H9 (cell line): ENCODE measurements at regions not wholly inside any gene's neighbourhood (a gene's known extent, or its start where the extent isn't known, plus 50 kb on each side); places are given as distances from the start of the nearest gene placed in this dataset.

Source experiments
- DNase-seq: peaks from one replicate; pipeline ENCODE4 v3.0.0-alpha.2; 2017
- H2AFZ ChIP-seq: one replicate; pipeline ENCODE4 v1.6.1; 2013; ENCODE audit warnings: mild to moderate bottlenecking, low read length, control low read depth, moderate library complexity
- H2AK5ac ChIP-seq: 2 replicates; pipeline ENCODE4 v1.6.1; 2013; ENCODE audit warnings: low read length, control low read depth, mixed read lengths; ENCODE audit not compliant: insufficient read length
- H2BK120ac ChIP-seq: one replicate; pipeline ENCODE4 v1.6.1; 2013; ENCODE audit warnings: low read depth, mild to moderate bottlenecking, low read length, control low read depth, inconsistent platforms; ENCODE audit not compliant: poor library complexity, severe bottlenecking
- H2BK12ac ChIP-seq: 2 replicates; pipeline ENCODE4 v1.6.1; 2013; ENCODE audit warnings: low read length, control low read depth, mixed read lengths, low read depth; ENCODE audit not compliant: insufficient read length
- H2BK15ac ChIP-seq: 2 replicates; pipeline ENCODE4 v1.6.1; 2013; ENCODE audit warnings: low read depth, low read length, control low read depth
- H2BK20ac ChIP-seq: one replicate; pipeline ENCODE4 v1.6.1; 2013; ENCODE audit warnings: low read depth, mild to moderate bottlenecking, low read length, control low read depth, inconsistent platforms; ENCODE audit not compliant: poor library complexity, severe bottlenecking
- H2BK5ac ChIP-seq: 2 replicates; pipeline ENCODE4 v1.6.1; 2013; ENCODE audit warnings: low read length, control low read depth, mixed read lengths; ENCODE audit not compliant: insufficient read length
- H3K14ac ChIP-seq: 2 replicates; pipeline ENCODE4 v1.6.1; 2013; ENCODE audit warnings: low read length, control low read depth; ENCODE audit not compliant: insufficient read depth
- H3K18ac ChIP-seq: 2 replicates; pipeline ENCODE4 v1.6.1; 2013; ENCODE audit warnings: low read depth, mild to moderate bottlenecking, mixed read lengths, low read length, control low read depth; ENCODE audit not compliant: insufficient read length
- H3K23ac ChIP-seq: 2 replicates; pipeline ENCODE4 v1.6.1; 2013; ENCODE audit warnings: low read length, control low read depth, mixed read lengths, low read depth; ENCODE audit not compliant: insufficient read length
- H3K23me2 ChIP-seq: 2 replicates; pipeline ENCODE4 v1.6.1; 2013; ENCODE audit warnings: low read depth, mild to moderate bottlenecking, mixed read lengths, low read length, control low read depth; ENCODE audit not compliant: insufficient read length, poor library complexity, severe bottlenecking
- H3K27ac ChIP-seq: 2 replicates; pipeline ENCODE4 v1.5.1; 2013; ENCODE audit warnings: low read length, control low read depth, mixed read lengths, low read depth; ENCODE audit not compliant: insufficient read length
- H3K27me3 ChIP-seq: 2 replicates; pipeline ENCODE4 v1.6.1; 2013; ENCODE audit warnings: low read length, control low read depth, inconsistent platforms; ENCODE audit not compliant: insufficient read depth
- H3K4ac ChIP-seq: 2 replicates; pipeline ENCODE4 v1.6.1; 2013; ENCODE audit warnings: low read depth, mild to moderate bottlenecking, control low read depth, inconsistent platforms, low read length, moderate library complexity
- H3K4me1 ChIP-seq: 2 replicates; pipeline ENCODE4 v1.6.1; 2013; ENCODE audit warnings: low read length, control low read depth, inconsistent platforms; ENCODE audit not compliant: insufficient read depth
- H3K4me2 ChIP-seq: 2 replicates; pipeline ENCODE4 v1.6.1; 2013; ENCODE audit warnings: low read length, control low read depth, mixed read lengths; ENCODE audit not compliant: insufficient read length, insufficient read depth
- H3K56ac ChIP-seq: 2 replicates; pipeline ENCODE4 v1.6.1; 2013; ENCODE audit warnings: low read depth, mild to moderate bottlenecking, mixed read lengths, low read length, control low read depth; ENCODE audit not compliant: insufficient read length
- H3K79me1 ChIP-seq: 2 replicates; pipeline ENCODE4 v1.6.1; 2013; ENCODE audit warnings: low read depth, mild to moderate bottlenecking, moderate library complexity, low read length, control low read depth, inconsistent platforms; ENCODE audit not compliant: insufficient read depth, poor library complexity, severe bottlenecking
- H3K79me2 ChIP-seq: 2 replicates; pipeline ENCODE4 v1.6.1; 2013; ENCODE audit warnings: low read length, control low read depth, inconsistent platforms; ENCODE audit not compliant: insufficient read depth
- H3K9ac ChIP-seq: 2 replicates; pipeline ENCODE4 v1.6.1; 2013; ENCODE audit warnings: low read length, control low read depth, mixed read lengths; ENCODE audit not compliant: insufficient read length; ENCODE audit errors: extremely low read depth
- H3K9me3 ChIP-seq: one replicate; pipeline ENCODE4 v1.6.1; 2013; ENCODE audit warnings: low read depth, low read length, inconsistent platforms; ENCODE audit not compliant: control insufficient read depth
- H3T11ph ChIP-seq: one replicate; pipeline ENCODE4 v1.6.1; 2013; ENCODE audit warnings: mild to moderate bottlenecking, low read length, control low read depth, inconsistent platforms
- H4K20me1 ChIP-seq: one replicate; pipeline ENCODE4 v1.6.1; 2013; ENCODE audit not compliant: control insufficient read depth, insufficient read length, insufficient read depth
- H4K5ac ChIP-seq: 2 replicates; pipeline ENCODE4 v1.6.1; 2013; ENCODE audit warnings: low read depth, mild to moderate bottlenecking, mixed read lengths, low read length, control low read depth; ENCODE audit not compliant: insufficient read length
- H4K8ac ChIP-seq: replicated peaks from 2 replicates; pipeline ENCODE4 v1.6.1; 2013; ENCODE audit warnings: low read length, control low read depth, mixed read lengths, low read depth; ENCODE audit not compliant: insufficient read length
- H4K91ac ChIP-seq: 2 replicates; pipeline ENCODE4 v1.6.1; 2013; ENCODE audit warnings: low read depth, mild to moderate bottlenecking, moderate library complexity, mixed read lengths, low read length, control low read depth; ENCODE audit not compliant: insufficient read length
- H3K27ac Mint-ChIP-seq, 3 experiments: 2 replicates in 2 of 3; 3 replicates in 1 of 3; pipeline ENCODE4 v1.8.0; 2020 to 2021; ENCODE audit warnings: mixed read lengths in 3 of 3, mild to moderate bottlenecking in 1 of 3, moderate library complexity in 1 of 3
- H3K27me3 Mint-ChIP-seq: 2 replicates; pipeline ENCODE4 v1.8.0; 2021; ENCODE audit warnings: low read depth, mild to moderate bottlenecking, moderate library complexity, mixed read lengths
- H3K36me3 Mint-ChIP-seq, 3 experiments: 2 replicates in 2 of 3; 3 replicates in 1 of 3; pipeline ENCODE4 v1.8.0; 2020 to 2021; ENCODE audit warnings: low read depth in 3 of 3, mixed read lengths in 3 of 3; ENCODE audit not compliant: insufficient read depth in 1 of 3
- H3K4me1 Mint-ChIP-seq, 2 experiments: 2 replicates each; pipeline ENCODE4 v1.8.0; 2020; ENCODE audit warnings: mixed read lengths in 2 of 2
- H3K4me3 Mint-ChIP-seq, 2 experiments: 2 replicates in 1 of 2; 3 replicates in 1 of 2; pipeline ENCODE4 v1.8.0; 2020 to 2021; ENCODE audit warnings: mild to moderate bottlenecking in 2 of 2, mixed read lengths in 2 of 2, moderate library complexity in 1 of 2
- H3K9me3 Mint-ChIP-seq, 2 experiments: 2 replicates in 1 of 2; 3 replicates in 1 of 2; pipeline ENCODE4 v1.8.0; 2020; ENCODE audit warnings: mild to moderate bottlenecking in 2 of 2, mixed read lengths in 2 of 2, moderate library complexity in 1 of 2
- CTCF ChIP-seq: fragments of 200-600 bp; sonication (generic); conservative IDR thresholded peaks from 3 replicates; pipeline ENCODE4 v1.8.0; 2021; ENCODE audit warnings: antibody characterized with exemption, mild to moderate bottlenecking
- WGBS: extraction: QIAGEN DNeasy Blood & Tissue Kit; methylation state at CpG from one replicate; pipeline ENCODE4 v1.1.7; 2013; ENCODE audit warnings: missing lambda C conversion rate, low lambda C conversion rate, mixed read lengths; ENCODE audit not compliant: insufficient read length; ENCODE audit errors: extremely low coverage; 5-methylcytosine and 5-hydroxymethylcytosine counted together

- no peak for TF ChIP-seq CTCF
- H3K36me3 Mint-ChIP-seq: no peaks in the 10 kb centered on the region; a peak in 1 of 7 replicates
- no peak overlapping the region for H3K27ac Mint-ChIP-seq
- H3K23me2 ChIP-seq: no peaks in the 10 kb centered on the region
- no peak overlapping the region for H2BK5ac ChIP-seq
- H4K8ac ChIP-seq: no peak overlapping the region
- no peak overlapping the region for H2AFZ ChIP-seq
- no peak overlapping the region for H2BK20ac ChIP-seq
- H3K23ac ChIP-seq: no peak overlapping the region
- no peak overlapping the region for H2BK120ac ChIP-seq
- H4K91ac ChIP-seq: no peak overlapping the region
- H3K27ac ChIP-seq: no peak overlapping the region
- no peak overlapping the region for H2AK5ac ChIP-seq
- H3K4me1 Mint-ChIP-seq: peaks cover 0 to 3% of the 10 kb centered on the region in 2 experiments; a peak in 1 of 4 replicates
- no peaks in the 10 kb centered on the region for H3K9me3 ChIP-seq
- H3K9ac ChIP-seq: no peak overlapping the region
- H4K5ac ChIP-seq: no peak overlapping the region
- no peaks in the 10 kb centered on the region for H3K79me1 ChIP-seq
- H2BK15ac ChIP-seq: no peak overlapping the region
- H4K20me1 ChIP-seq: no peaks in the 10 kb centered on the region
- WGBS: 100% methylated on average over 1 of the region's 1 CpG
- no peak overlapping the region for H3K56ac ChIP-seq
- no peak overlapping the region for H3K14ac ChIP-seq
- no peak overlapping the region for H3K18ac ChIP-seq
- peaks cover 0 to 4% of the 10 kb centered on the region in 2 experiments; a peak in 2 of 5 replicates for H3K9me3 Mint-ChIP-seq
- no peak overlapping the region for H3K4me3 Mint-ChIP-seq
- H3K27me3 ChIP-seq: no peaks in the 10 kb centered on the region
- no peaks in the 10 kb centered on the region for H3K79me2 ChIP-seq
- H3K4ac ChIP-seq: no peak overlapping the region
- no peaks in the 10 kb centered on the region for H3K27me3 Mint-ChIP-seq
- DNase-seq: no peak
- H3K4me1 ChIP-seq: no peaks in the 10 kb centered on the region
- H2BK12ac ChIP-seq: no peak overlapping the region
- no peak overlapping the region for H3K4me2 ChIP-seq
- H3T11ph ChIP-seq: no peak overlapping the region
Measured at GRCh38 chr4:126992910-126993309, 639.8 kb upstream of the INTU start.
